ENCODE measurements at regions not wholly inside any gene's neighbourhood (a gene's known extent, or its start where the extent isn't known, plus 50 kb on each side); places are given as distances from the start of the nearest gene placed in this dataset.

DNA sequence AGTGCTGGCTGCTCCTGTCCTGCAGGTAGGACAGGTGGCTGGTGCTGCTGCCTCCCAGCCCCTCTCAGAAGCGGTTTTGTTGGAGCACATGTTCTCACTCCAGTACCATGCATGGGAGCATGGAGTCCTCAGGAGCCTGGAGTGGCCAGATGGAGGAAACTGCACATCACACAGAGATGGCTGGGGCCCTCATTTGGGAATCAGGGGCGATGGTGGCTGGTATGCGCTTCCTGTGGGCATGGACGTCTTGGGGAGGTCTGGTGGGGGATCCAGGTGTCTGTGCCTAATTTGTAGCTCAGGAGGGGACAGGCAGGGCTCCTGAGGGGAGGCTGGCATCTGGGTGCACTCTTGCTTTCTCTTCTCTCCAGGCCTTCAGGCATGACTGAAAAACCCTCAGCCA lies 168.2 kb downstream of the KLF13 start:
- Histone ChIP-seq H3K27me3 (no peaks in the 10 kb centered on the region), H3K27ac (no peak overlapping the region), H3K4me3 (no peak overlapping the region), H3K4me1 (peaks cover 2% of the 10 kb centered on the region), H3K9me3 (no peaks in the 10 kb centered on the region), H3K36me3 (no peaks in the 10 kb centered on the region)
- TF ChIP-seq, protein P1, sequence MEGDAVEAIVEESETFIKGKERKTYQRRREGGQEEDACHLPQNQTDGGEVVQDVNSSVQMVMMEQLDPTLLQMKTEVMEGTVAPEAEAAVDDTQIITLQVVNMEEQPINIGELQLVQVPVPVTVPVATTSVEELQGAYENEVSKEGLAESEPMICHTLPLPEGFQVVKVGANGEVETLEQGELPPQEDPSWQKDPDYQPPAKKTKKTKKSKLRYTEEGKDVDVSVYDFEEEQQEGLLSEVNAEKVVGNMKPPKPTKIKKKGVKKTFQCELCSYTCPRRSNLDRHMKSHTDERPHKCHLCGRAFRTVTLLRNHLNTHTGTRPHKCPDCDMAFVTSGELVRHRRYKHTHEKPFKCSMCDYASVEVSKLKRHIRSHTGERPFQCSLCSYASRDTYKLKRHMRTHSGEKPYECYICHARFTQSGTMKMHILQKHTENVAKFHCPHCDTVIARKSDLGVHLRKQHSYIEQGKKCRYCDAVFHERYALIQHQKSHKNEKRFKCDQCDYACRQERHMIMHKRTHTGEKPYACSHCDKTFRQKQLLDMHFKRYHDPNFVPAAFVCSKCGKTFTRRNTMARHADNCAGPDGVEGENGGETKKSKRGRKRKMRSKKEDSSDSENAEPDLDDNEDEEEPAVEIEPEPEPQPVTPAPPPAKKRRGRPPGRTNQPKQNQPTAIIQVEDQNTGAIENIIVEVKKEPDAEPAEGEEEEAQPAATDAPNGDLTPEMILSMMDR (IDR thresholded peaks at IDR 0.05), result no peak
- no peak for DNase-seq
- no peak for ATAC-seq
- intact Hi-C loops (cut with DNase I), result no loop called here

DNA sequence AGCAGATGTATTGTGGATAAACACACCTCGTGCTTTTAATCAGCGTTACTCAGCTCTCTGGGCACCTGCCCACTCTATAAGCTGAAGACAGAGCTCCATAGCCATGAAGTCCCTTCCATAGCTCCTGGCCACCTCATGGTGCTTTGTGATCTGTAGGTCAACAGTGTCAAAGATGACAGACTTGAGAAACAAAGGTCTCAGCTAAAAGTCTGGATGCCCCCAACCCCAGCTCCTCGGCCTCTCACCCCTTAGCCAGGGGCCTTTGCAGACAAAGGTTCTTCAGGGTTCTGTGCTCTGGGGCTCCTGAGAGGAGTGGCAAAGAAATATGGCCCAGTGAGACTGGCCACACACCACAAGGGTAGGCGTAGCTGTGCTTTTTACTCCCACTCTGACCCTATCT lies 168.6 kb downstream of the KLF13 start:
- ATAC-seq, result no peak
- Histone ChIP-seq H3K27ac (no peak overlapping the region), H3K27me3 (no peaks in the 10 kb centered on the region), H3K4me1 (no peaks in the 10 kb centered on the region), H3K36me3 (no peaks in the 10 kb centered on the region), H3K9me3 (no peaks in the 10 kb centered on the region), H3K4me3 (no peak overlapping the region)
- no peak for DNase-seq
- TF ChIP-seq, protein P1 (IDR thresholded peaks at IDR 0.05), result no peak
- intact Hi-C loops (cut with DNase I), result no loop called here

DNA sequence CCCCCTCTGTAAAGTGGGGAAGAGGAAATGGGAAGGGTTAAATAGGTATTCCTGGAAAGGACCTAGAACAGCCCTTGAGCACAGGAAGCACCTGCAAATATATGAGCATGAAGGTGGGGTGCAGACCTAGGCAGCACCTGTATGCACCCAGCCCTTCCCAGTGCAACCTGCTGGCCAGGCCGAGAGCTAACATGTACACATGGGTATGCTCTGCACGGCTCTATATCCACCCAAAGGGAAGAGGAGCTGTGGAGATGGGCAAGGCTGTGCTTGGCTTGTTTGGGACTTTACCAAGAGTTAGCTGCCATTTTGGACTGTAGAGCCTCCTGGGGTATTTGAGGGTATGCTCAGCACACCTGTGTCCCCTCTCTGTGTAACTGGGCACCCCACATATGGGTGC lies 171.2 kb downstream of the KLF13 start:
- TF ChIP-seq, protein P1 (IDR thresholded peaks at IDR 0.05), result no peak
- Histone ChIP-seq H3K27ac (no peak overlapping the region), H3K4me1 (no peaks in the 10 kb centered on the region), H3K9me3 (no peaks in the 10 kb centered on the region), H3K36me3 (no peaks in the 10 kb centered on the region), H3K4me3 (no peak overlapping the region), H3K27me3 (no peaks in the 10 kb centered on the region)
- intact Hi-C loops (cut with DNase I), result no loop called here
- ATAC-seq (no peak), DNase-seq (no peak)

DNA sequence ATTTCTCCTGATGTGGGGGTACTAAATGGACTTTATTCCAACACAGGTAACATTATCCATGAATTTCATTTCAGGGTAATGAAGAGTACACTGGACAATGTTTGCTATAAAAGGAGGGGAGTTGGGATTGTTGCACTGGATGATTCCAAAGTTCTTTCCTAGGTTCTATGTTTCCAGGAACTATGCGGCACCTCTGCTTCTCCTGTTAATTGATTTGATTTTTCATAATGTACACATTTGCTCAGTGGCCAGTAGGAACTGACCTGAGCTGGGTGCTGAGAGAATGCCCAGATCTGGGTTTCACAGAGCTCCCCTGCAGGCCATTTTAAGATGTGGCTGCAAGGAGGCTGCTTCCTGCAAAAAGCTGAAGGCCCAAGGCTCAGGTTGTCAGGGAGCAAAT lies 171.7 kb downstream of the KLF13 start:
- ATAC-seq (no peak), DNase-seq (no peak)
- intact Hi-C loops (cut with DNase I), result no loop called here
- H3K4me1 ChIP-seq, result no peaks in the 10 kb centered on the region
- no peaks in the 10 kb centered on the region for H3K9me3 ChIP-seq
- H3K36me3 ChIP-seq, result no peaks in the 10 kb centered on the region
- H3K4me3 ChIP-seq, result no peak overlapping the region
- H3K27ac ChIP-seq, result no peak overlapping the region
- TF ChIP-seq, protein P1 (IDR thresholded peaks at IDR 0.05), result no peak
- no peaks in the 10 kb centered on the region for H3K27me3 ChIP-seq

DNA sequence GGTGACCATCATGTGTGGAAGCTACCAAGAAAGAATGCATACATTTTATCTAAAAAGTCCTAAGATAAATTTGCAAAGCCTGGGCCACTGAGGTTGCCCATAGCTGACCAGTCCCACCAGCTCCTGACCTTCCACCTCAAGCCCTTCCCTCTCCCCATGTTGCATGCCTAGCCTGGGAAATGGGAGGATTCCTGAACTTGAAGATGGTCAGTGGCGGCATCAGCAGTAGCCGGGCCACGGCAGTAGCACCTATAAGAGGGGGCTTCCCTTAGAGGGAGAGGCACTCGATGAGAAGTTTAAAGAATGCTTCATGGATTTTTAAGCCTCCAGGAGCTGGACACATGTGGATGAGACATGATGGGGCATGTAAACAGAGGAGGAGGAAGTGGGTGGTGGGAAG lies 172.1 kb downstream of the KLF13 start:
- no peak overlapping the region for H3K4me3 ChIP-seq
- no peak overlapping the region for H3K27ac ChIP-seq
- no peaks in the 10 kb centered on the region for H3K27me3 ChIP-seq
- ATAC-seq, result no peak
- intact Hi-C loops (cut with DNase I), result no loop called here
- no peaks in the 10 kb centered on the region for H3K36me3 ChIP-seq
- TF ChIP-seq, protein P1 (IDR thresholded peaks at IDR 0.05), result no peak
- H3K9me3 ChIP-seq, result no peaks in the 10 kb centered on the region
- H3K4me1 ChIP-seq, result no peaks in the 10 kb centered on the region
- no peak for DNase-seq

DNA sequence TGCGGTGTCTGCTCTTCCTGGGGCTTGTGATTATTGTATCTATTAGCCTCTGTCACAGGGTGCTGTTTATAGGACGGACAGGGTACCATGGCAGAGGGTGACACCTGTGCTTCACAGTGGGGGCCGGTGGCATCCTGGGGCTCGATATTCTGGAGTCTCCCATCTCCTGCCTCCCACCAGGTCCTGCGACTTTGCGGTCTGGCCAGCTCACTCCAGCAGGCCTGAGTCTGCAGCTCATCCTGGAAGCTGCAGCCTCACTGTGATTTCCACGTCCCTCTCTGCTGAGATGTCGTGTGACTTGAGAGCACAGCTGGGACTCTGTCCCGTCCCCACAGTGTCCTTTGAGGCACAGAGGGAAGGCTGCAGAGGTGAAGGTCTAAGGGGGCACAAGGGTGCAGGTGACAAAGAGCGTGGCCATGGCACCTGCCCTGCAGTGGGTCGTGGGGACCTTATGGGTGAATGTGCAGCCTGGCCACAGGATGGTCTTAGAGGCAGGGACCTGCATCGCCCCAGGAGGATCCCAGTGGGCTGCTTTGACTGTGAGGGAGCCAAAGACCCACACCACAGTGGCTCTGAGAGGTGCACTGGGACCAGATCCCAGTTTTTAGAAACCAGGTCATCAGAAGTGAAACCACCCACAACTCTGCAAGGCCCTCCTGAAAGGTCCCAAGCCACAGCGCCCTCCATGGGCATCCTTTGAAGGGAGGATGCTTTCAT lies 172.8 kb downstream of the KLF13 start:
- Histone ChIP-seq H3K27ac (no peak overlapping the region), H3K27me3 (no peaks in the 10 kb centered on the region), H3K4me1 (no peaks in the 10 kb centered on the region), H3K36me3 (no peaks in the 10 kb centered on the region), H3K4me3 (no peak overlapping the region), H3K9me3 (no peaks in the 10 kb centered on the region)
- ATAC-seq (no peak), DNase-seq (no peak)
- intact Hi-C loops (cut with DNase I), result no loop called here
- TF ChIP-seq, protein P1 (IDR thresholded peaks at IDR 0.05), result no peak
